ENCODE measurements at regions not wholly inside any gene's neighbourhood (a gene's known extent, or its start where the extent isn't known, plus 50 kb on each side); places are given as distances from the start of the nearest gene placed in this dataset.

DNA sequence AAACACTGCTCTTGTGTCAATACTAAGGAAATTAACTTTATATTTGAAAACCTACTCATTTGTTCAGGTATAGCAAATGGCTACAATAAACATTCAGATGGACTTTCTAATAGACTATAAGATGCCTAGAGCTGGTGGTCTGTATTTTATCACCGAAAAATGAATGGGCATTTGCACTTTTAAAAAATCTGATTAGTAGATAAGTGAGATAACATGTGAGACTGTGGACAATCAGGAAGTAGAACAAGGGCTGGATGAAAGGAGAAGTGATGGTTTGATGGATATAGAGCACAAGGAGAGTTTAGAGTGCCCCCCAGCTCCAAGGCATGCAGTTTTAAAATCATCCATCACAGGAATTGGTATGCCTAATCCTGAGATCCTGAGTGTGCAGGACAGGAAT lies 308.4 kb upstream of the RARB start:
- DNase-seq = no peak

DNA sequence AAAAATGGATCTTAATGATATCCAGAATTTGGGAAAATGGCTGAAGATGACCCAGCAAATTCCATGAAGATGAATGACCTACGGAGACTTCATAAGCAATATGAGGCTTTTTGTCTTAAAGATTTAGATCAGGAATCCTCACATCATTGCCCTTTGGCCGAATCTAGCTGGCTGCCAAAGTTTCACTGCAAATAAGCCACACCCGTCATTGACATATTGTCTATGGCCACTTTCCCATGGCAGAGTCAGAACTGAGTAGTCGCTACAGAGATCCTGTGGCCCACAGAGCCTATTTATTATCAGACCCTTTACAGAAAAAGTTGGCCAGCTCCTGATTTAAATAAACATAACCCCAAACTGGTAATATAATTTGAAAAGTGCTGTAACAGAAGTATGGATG lies 307.4 kb upstream of the RARB start:
- DNase-seq = no peak

GRCh38 chr3:25125201-25125600 lies 302.9 kb upstream of the RARB start:
- no peak for DNase-seq

- no peak for DNase-seq
Observed at GRCh38 chr3:25128735-25129134, 299.3 kb upstream of the RARB start.

- DNase-seq = no peak
Observed at GRCh38 chr3:25130724-25131520, 297.1 kb upstream of the RARB start.

- no peak for DNase-seq
Observed at GRCh38 chr3:25133588-25133987, 294.5 kb upstream of the RARB start.

GRCh38 chr3:25137606-25138005 lies 290.5 kb upstream of the RARB start:
- no peak for DNase-seq

DNA sequence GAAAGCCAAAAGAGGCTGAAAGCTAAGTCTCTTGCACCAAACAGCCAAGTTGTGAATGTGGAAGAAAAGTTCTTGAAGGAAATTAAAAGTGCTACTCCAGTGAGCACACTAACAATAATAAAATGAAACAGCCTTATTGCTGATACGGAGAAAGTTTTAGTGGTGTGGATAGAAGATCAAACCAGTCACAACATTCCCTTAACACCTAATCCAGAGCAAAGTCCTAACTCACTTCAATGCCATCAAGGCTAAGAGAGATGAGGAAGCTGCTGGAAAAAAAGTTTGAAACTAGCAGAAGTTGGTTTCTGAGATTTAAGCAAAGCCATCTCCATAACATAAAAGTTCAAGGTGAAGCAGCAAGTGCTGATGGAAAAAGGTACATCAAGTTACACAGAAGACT lies 288.8 kb upstream of the RARB start:
- DNase-seq = no peak

- DNase-seq = no peak
Observed at GRCh38 chr3:25142609-25143355, 285.3 kb upstream of the RARB start.

GRCh38 chr3:25143356-25144025 lies 284.6 kb upstream of the RARB start:
- DNase-seq = no peak

DNA sequence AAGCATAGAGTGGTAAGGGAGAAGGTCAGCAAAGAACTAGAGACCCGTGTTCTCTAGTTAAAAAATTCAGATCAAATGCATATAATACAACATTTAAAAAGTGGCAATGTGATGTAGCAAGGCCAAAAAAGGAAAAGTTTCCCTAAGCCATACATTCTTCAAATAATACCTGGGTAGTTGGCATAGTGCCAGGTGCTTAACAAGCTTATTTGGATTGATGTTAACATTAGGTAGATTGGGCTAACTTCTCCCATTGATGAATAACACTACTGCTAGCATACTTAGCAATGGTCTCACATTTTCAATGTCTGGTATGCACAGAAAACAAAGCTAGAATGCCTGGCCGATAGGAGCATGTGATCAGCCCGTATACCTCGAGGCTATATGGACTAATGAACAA lies 283.6 kb upstream of the RARB start:
- DNase-seq = no peak

DNA sequence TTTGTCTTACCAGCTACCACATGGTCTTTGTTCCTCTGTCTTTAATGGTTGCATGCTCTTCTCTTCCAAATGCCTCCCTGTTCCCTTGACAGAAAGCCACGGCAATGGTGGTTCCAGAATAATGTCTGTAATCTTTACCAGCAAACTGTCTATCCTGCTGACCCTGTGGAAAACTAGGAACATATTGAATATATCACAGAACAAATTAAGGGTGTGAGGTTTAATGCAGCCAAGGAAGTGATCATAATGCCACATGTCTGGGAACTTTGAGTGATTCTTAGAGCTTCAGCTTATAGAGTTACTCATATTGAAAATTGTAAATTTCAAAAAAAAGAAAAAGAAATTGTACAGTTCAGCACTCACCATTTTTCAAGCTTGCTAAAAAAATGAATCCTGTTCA lies 282.9 kb upstream of the RARB start:
- no peak for DNase-seq

DNA sequence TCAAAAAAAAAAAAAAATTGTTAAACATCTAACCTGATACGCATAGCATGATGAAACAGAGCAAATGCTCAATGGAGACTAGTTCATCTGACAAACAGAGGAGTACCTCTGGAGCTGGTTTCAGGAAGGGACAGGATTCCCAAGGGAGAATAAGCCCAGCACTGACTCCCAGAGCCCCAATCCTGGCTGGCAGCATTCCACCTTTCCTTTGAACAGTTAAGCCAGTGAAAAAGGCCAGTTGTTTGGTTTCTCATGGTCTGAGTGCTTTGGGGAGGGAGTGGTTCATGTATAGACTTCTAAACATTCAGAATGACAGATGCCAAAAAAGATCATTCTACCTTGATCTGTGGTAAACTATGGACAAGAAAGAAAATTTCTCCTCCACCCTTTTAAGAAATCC lies 277.9 kb upstream of the RARB start:
- no peak for DNase-seq

DNA sequence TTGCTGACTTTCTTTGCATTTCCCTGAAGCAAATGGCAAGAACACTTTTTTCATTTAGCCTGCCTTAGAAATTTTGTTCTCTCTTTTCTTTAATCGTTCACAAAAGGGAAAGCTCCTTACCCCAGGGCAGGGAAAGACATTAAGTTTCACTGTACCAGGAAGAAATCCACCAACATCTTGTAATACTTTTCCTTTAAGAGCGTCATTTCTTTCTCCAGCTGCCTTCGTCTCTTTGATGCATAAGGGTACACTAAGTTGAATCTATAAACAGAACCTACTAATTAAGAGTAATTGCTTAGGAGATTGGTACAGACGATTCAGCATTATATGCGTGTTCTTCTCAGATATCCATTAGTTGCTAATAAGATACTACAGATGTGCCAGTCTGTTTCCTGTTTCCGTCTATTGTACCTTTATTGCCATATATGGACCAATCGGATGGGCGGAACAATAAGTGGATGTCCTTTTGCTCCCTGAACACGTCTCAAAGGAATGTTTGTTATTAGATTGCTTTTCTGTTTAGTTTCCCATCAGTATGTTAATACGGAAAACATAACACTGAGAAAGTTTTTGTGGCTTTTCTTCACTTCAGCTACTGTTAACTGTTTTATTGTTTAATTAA lies 276.7 kb upstream of the RARB start:
- peak; percentile 10 for DNase-seq

- DNase-seq = no peak
Observed at GRCh38 chr3:25151903-25152295, 276.2 kb upstream of the RARB start.

DNA sequence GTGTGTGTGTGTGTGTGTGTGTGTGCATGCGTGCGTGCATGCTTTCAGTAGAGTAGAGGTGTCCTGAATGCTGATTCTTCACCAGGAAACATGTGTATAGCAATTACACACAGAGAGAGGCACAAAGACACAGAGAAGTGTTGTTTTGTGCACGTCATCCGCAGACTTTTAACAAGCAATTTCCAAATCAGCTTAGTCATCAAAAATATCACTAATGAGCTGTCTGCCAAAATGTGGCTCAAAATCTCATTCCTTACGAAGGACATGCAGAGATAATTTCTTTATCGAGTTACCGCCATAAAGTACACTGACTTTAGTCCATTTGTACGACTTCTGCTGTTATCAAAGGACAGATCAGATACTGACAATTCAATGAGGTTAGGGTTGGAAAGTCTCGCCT lies 274.9 kb upstream of the RARB start:
- DNase-seq = no peak

GRCh38 chr3:25153561-25153960 lies 274.5 kb upstream of the RARB start:
- DNase-seq = no peak

- DNase-seq = no peak
Observed at GRCh38 chr3:25155652-25156471, 272.2 kb upstream of the RARB start.

GRCh38 chr3:25156626-25157025 lies 271.4 kb upstream of the RARB start:
- DNase-seq = peak; percentile 36

DNA sequence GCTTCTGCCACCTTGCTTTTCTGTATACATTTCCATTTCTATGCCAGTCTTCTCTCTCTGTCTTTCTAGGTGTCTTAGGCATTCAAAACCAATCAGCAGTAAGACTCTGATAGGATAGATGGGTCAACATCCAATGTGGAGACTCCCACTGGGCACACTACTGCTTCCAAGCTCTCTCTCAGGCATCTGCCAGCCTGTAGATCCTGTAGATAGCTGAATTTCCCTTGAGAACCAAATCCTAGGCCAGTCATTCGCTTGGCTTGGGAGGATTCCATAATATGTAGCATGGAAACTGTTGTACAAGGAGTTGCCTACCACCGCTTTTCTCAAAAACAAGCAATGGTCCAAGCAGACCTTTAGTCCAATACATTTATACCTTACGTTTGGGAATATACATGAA lies 262.8 kb upstream of the RARB start:
- no peak for DNase-seq

DNA sequence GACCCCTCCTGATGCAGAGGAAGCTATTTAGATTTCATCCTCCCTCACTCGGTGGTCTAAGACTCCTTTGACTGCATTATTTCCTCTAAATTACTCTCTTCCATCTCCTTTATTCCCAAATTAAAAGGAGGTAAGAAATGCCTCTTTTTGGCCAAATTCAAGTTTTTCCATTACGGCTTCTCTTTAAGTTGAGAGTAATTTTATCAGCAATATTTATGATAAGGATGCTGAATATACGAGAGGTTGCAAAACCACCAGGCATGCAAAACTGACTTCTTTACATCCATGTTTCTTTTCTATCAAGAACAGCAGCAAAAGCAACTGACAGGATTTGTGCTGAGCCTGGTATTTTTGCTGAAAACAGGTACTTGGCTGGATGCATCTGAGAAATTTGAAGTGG lies 262.0 kb upstream of the RARB start:
- DNase-seq = no peak

DNA sequence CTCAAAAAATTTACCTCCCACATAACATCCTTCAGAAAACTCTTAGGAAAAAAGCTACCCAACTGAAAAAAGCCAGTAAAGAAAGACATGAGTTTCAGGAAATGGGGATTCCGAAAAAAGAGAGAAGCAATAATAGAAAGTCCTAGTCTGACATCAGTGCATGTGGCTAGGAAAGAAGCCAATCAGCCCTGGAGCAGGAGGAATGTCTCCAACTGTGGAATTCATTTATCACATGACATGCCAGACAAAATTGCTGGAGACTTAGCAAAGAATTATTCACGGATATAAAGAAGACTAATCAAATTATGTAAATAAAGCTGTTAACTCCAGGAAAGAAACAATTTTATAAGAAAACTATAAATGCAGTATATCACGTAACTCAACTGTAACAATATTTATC lies 258.9 kb upstream of the RARB start:
- DNase-seq = no peak

GRCh38 chr3:25170021-25170420 lies 258.0 kb upstream of the RARB start:
- no peak for DNase-seq
